H1 (cell line): ENCODE measurements at regions not wholly inside any gene's neighbourhood (a gene's known extent, or its start where the extent isn't known, plus 50 kb on each side); places are given as distances from the start of the nearest gene placed in this dataset.

Source experiments
- CTCF ChIA-PET: fragments of 300-600 bp; sonication (Branson Sonifier 250); formaldehyde crosslinking; loops from one replicate; lab custom pipeline; 2021; ENCODE audit not compliant: partially characterized antibody; lab: Charles Lee
- POLR2A ChIA-PET: fragments of 300-600 bp; sonication (Branson Sonifier 250); formaldehyde crosslinking; loops from one replicate; lab custom pipeline; 2021; ENCODE audit warnings: inconsistent platforms; ENCODE audit not compliant: partially characterized antibody; lab: Charles Lee
- DNase-seq, 2 experiments: peaks; one replicate each; pipeline versions ENCODE4 v3.0.0 to v3.0.0-alpha.2; 2010 to 2022; ENCODE audit warnings: low spot score in 2 of 2, low read depth in 1 of 2, mixed read lengths in 1 of 2
- FAIRE-seq: peaks from 2 replicates; lab custom pipeline; 2011; peaks lifted over from hg19 to GRCh38; lab: Jason Lieb, UNC
- H2AFZ ChIP-seq: 2 replicates; pipeline ENCODE4 v1.8.1; 2012; ENCODE audit warnings: low read length, inconsistent platforms
- H2AK5ac ChIP-seq: 2 replicates; pipeline ENCODE4 v1.6.1; 2013; ENCODE audit warnings: low read depth, low read length
- H2BK120ac ChIP-seq: replicated peaks from 2 replicates; pipeline ENCODE3; 2013; ENCODE audit warnings: low read depth, low read length, inconsistent platforms
- H2BK12ac ChIP-seq: 2 replicates; pipeline ENCODE4 v1.6.1; 2013; ENCODE audit warnings: low read depth, low read length
- H2BK15ac ChIP-seq: 2 replicates; pipeline ENCODE4 v1.6.1; 2013; ENCODE audit warnings: low read length
- H2BK20ac ChIP-seq: 2 replicates; pipeline ENCODE4 v1.6.1; 2013; ENCODE audit warnings: low read length
- H2BK5ac ChIP-seq: 2 replicates; pipeline ENCODE4 v1.6.1; 2013; ENCODE audit warnings: low read depth, low read length
- H3K14ac ChIP-seq: 2 replicates; pipeline ENCODE4 v1.6.1; 2013; ENCODE audit warnings: inconsistent platforms; ENCODE audit not compliant: insufficient read length
- H3K18ac ChIP-seq: 2 replicates; pipeline ENCODE4 v1.6.1; 2013; ENCODE audit warnings: low read length; ENCODE audit errors: extremely low read depth
- H3K23ac ChIP-seq: 2 replicates; pipeline ENCODE4 v1.6.1; 2013; ENCODE audit warnings: inconsistent platforms; ENCODE audit not compliant: insufficient read length
- H3K23me2 ChIP-seq: 2 replicates; pipeline ENCODE4 v1.6.1; 2013; ENCODE audit warnings: low read depth, low read length
- H3K27ac ChIP-seq: 2 replicates; pipeline ENCODE4 v1.6.1; 2011; ENCODE audit warnings: low read depth, low read length, inconsistent platforms
- H3K27me3 ChIP-seq, 4 experiments: replicated peaks in 1 of 4; 1 replicate in 1 of 4; 2 replicates in 3 of 4; pipeline versions ENCODE4 v1.6.1 to v1.8.1; 2011 to 2013; ENCODE audit warnings: low read length in 3 of 4, mild to moderate bottlenecking in 3 of 4, inconsistent platforms in 2 of 4, mixed read lengths in 2 of 4, moderate library complexity in 1 of 4; ENCODE audit not compliant: control insufficient read depth in 3 of 4, insufficient read depth in 3 of 4; ENCODE audit errors: extremely low read depth in 1 of 4
- H3K36me3 ChIP-seq, 4 experiments: 2 replicates each; pipeline versions ENCODE4 v1.6.1 to v1.8.1; 2011 to 2013; ENCODE audit warnings: mild to moderate bottlenecking in 4 of 4, low read length in 3 of 4, moderate library complexity in 2 of 4, control low read depth in 1 of 4, inconsistent platforms in 1 of 4; ENCODE audit not compliant: insufficient read depth in 4 of 4, control insufficient read depth in 2 of 4
- H3K4ac ChIP-seq: replicated peaks from 2 replicates; pipeline ENCODE3; 2013; ENCODE audit warnings: low read length, low read depth, mixed read lengths, inconsistent platforms; ENCODE audit not compliant: insufficient read length
- H3K4me1 ChIP-seq, 4 experiments: replicated peaks in 1 of 4; 1 replicate in 1 of 4; 2 replicates in 3 of 4; pipeline versions ENCODE4 v1.6.1 to v1.8.1; 2011 to 2013; ENCODE audit warnings: low read length in 3 of 4, inconsistent platforms in 2 of 4, mixed read lengths in 1 of 4; ENCODE audit not compliant: insufficient read depth in 4 of 4, control insufficient read depth in 3 of 4
- H3K4me2 ChIP-seq, 2 experiments: 2 replicates each; pipeline versions ENCODE4 v1.6.1 to v1.8.1; 2011 to 2013; ENCODE audit warnings: low read depth in 2 of 2, low read length in 2 of 2, control low read depth in 1 of 2, inconsistent platforms in 1 of 2, mild to moderate bottlenecking in 1 of 2; ENCODE audit not compliant: insufficient read depth in 1 of 2
- H3K4me3 ChIP-seq, 4 experiments: fragments of 200-600, 300-600 bp in 1 of 4; sonication (generic), shearing (Covaris generic), sonication (Bioruptor Twin) in 1 of 4; 2 replicates each; pipeline versions ENCODE4 v1.5.1 to v1.8.1; 2011 to 2016; ENCODE audit warnings: low read length in 4 of 4, low read depth in 3 of 4, control low read depth in 2 of 4, inconsistent platforms in 2 of 4, mild to moderate bottlenecking in 2 of 4, mixed read lengths in 1 of 4, moderate library complexity in 1 of 4; ENCODE audit not compliant: insufficient read depth in 2 of 4; ENCODE audit errors: extremely low read depth in 1 of 4
- H3K56ac ChIP-seq: replicated peaks from 2 replicates; pipeline ENCODE3; 2013; ENCODE audit warnings: low read depth, mild to moderate bottlenecking, mixed read lengths, low read length, inconsistent platforms; ENCODE audit not compliant: insufficient read length
- H3K79me1 ChIP-seq: 2 replicates; pipeline ENCODE4 v1.6.1; 2013; ENCODE audit warnings: low read depth, low read length, control low read depth
- H3K79me2 ChIP-seq, 2 experiments: 2 replicates each; pipeline versions ENCODE4 v1.6.1 to v1.8.1; 2012 to 2013; ENCODE audit warnings: low read length in 2 of 2, mild to moderate bottlenecking in 2 of 2, inconsistent platforms in 1 of 2; ENCODE audit not compliant: insufficient read depth in 2 of 2, control insufficient read depth in 1 of 2
- H3K9ac ChIP-seq, 4 experiments: replicated peaks in 1 of 4; 1 replicate in 1 of 4; 2 replicates in 3 of 4; pipeline versions ENCODE4 v1.6.1 to v1.8.1; 2011 to 2013; ENCODE audit warnings: low read depth in 3 of 4, low read length in 3 of 4, control low read depth in 2 of 4, mild to moderate bottlenecking in 2 of 4, moderate library complexity in 2 of 4, inconsistent platforms in 1 of 4; ENCODE audit errors: extremely low read depth in 1 of 4
- H3K9me3 ChIP-seq, 2 experiments: 2 replicates each; pipeline versions ENCODE4 v1.6.1 to v1.8.1; 2012 to 2013; ENCODE audit warnings: mild to moderate bottlenecking in 2 of 2, moderate library complexity in 2 of 2, control low read depth in 1 of 2, inconsistent platforms in 1 of 2, low read depth in 1 of 2, low read length in 1 of 2, mixed read lengths in 1 of 2; ENCODE audit not compliant: insufficient read depth in 2 of 2
- H4K20me1 ChIP-seq, 2 experiments: replicated peaks in 1 of 2; 2 replicates each; pipeline versions ENCODE3 to v1.8.1; 2011 to 2013; ENCODE audit warnings: inconsistent platforms in 2 of 2, low read length in 2 of 2, mild to moderate bottlenecking in 1 of 2; ENCODE audit not compliant: insufficient read depth in 2 of 2, control insufficient read depth in 1 of 2
- H4K5ac ChIP-seq: 2 replicates; pipeline ENCODE4 v1.6.1; 2013; ENCODE audit warnings: low read length, low read depth, mixed read lengths, inconsistent platforms; ENCODE audit not compliant: insufficient read length
- H4K8ac ChIP-seq: 2 replicates; pipeline ENCODE4 v1.8.0; 2013; ENCODE audit warnings: mild to moderate bottlenecking, moderate library complexity, low read length, inconsistent platforms; ENCODE audit not compliant: insufficient read depth; ENCODE audit errors: extremely low read depth
- H4K91ac ChIP-seq: replicated peaks from 2 replicates; pipeline ENCODE3; 2013; ENCODE audit warnings: low read length, mixed read lengths, inconsistent platforms; ENCODE audit not compliant: insufficient read length
- CEBPB ChIP-seq: IDR thresholded peaks from 2 replicates; pipeline ENCODE4 v1.6.1; 2012; ENCODE audit warnings: low read depth, low read length
- FOSL1 ChIP-seq: IDR thresholded peaks from 2 replicates; pipeline ENCODE4 v1.6.1; 2011; ENCODE audit warnings: mild to moderate bottlenecking, low read depth, low read length, moderate library complexity; ENCODE audit not compliant: insufficient read depth
- GABPA ChIP-seq: IDR thresholded peaks from 2 replicates; pipeline ENCODE4 v1.6.1; 2011; ENCODE audit warnings: mild to moderate bottlenecking, low read length, moderate library complexity, borderline replicate concordance; ENCODE audit not compliant: insufficient read depth
- JUN ChIP-seq: IDR thresholded peaks from 2 replicates; pipeline ENCODE4 v1.6.1; 2011; ENCODE audit warnings: low read depth, mild to moderate bottlenecking, improper control_type of control experiment, low read length
- KDM4A ChIP-seq: IDR thresholded peaks from one replicate; pipeline ENCODE4 v1.7.1; 2012; ENCODE audit warnings: low read depth, mild to moderate bottlenecking, moderate library complexity, low read length, inconsistent platforms; ENCODE audit not compliant: severe bottlenecking
- NRF1 ChIP-seq: IDR thresholded peaks from 2 replicates; pipeline ENCODE4 v1.6.1; 2011; ENCODE audit warnings: mild to moderate bottlenecking, low read depth, low read length, improper control_type of control experiment
- POLR2A ChIP-seq, 2 experiments: IDR thresholded peaks; 1 replicate in 1 of 2; 2 replicates in 1 of 2; pipeline ENCODE4 v1.6.1; 2011; ENCODE audit warnings: low read depth in 2 of 2, low read length in 2 of 2, mild to moderate bottlenecking in 2 of 2; ENCODE audit errors: control extremely low read depth in 1 of 2
- SIRT6 ChIP-seq: IDR thresholded peaks from one replicate; pipeline ENCODE4 v1.7.1; 2012; ENCODE audit warnings: low read length, inconsistent platforms
- ZNF274 ChIP-seq: IDR thresholded peaks from 2 replicates; pipeline ENCODE4 v1.7.0; 2012; ENCODE audit warnings: low read length, borderline replicate concordance; ENCODE audit errors: extremely low read depth
- WGBS, 2 experiments: shearing (Covaris generic) in 1 of 2; methylation state at CpG; one replicate each; pipeline versions ENCODE4 v1.1.6 to v1.1.7; 2013 to 2015; ENCODE audit warnings: low lambda C conversion rate in 2 of 2, mixed read lengths in 2 of 2, inconsistent platforms in 1 of 2, low coverage in 1 of 2, missing lambda C conversion rate in 1 of 2; ENCODE audit not compliant: insufficient replicate concordance in 2 of 2, insufficient coverage in 1 of 2, insufficient read length in 1 of 2; ENCODE audit errors: extremely low coverage in 1 of 2, missing lambda C conversion rate in 1 of 2; 5-methylcytosine and 5-hydroxymethylcytosine counted together
- TF ChIP-seq, protein P1 (sequence below): IDR thresholded peaks from 2 replicates; pipeline ENCODE4 v1.6.1; 2012; ENCODE audit warnings: inconsistent platforms
- TF ChIP-seq, protein P2 (sequence below): IDR thresholded peaks from 2 replicates; pipeline ENCODE4 v1.6.1; 2012; ENCODE audit warnings: low read length, inconsistent platforms
- TF ChIP-seq, protein P3 (sequence below): IDR thresholded peaks from 2 replicates; pipeline ENCODE4 v1.6.1; 2011; ENCODE audit warnings: low read length, improper control_type of control experiment

DNA sequence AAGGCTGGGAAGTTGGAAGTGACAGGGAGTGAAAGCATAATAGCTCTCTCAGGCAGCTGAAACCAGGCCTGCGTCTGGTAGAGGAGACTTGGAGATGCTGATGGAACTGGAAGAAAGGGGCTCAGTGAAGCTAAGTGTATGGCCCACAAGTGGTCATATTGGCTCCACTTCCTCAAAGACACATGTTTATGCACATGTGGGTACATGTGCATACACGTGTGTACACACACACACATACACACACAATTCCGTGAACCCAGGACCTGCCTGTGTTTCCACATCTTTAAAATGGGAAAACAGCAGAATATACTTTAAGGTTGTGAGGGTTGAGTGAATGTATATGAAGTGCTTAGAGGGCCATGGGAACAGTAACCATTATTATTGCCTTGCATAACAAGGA, 160.9 kb downstream of the ARL6IP6 start:
- Histone ChIP-seq H3K23ac (no peak overlapping the region), H3K36me3 (no peaks in the 10 kb centered on the region), H3K4me3 (no peak overlapping the region), H4K5ac (no peak overlapping the region), H3K9ac (no peak overlapping the region), H3K27ac (no peak overlapping the region), H4K20me1 (no peaks in the 10 kb centered on the region), H2BK5ac (no peak overlapping the region), H3K27me3 (no peaks in the 10 kb centered on the region), H2BK15ac (no peak overlapping the region), H2AK5ac (no peak overlapping the region), H3K18ac (no peak overlapping the region), H3K79me2 (no peaks in the 10 kb centered on the region), H3K23me2 (no peaks in the 10 kb centered on the region), H2BK20ac (no peak overlapping the region), H3K9me3 (no peaks in the 10 kb centered on the region), H3K4me1 (no peaks in the 10 kb centered on the region; a peak in 1 of 7 replicates), H2BK12ac (no peak overlapping the region), H2AFZ (no peak overlapping the region), H4K91ac (no peak overlapping the region), H3K14ac (no peak overlapping the region), H2BK120ac (no peak overlapping the region), H3K56ac (no peak overlapping the region), H3K79me1 (no peaks in the 10 kb centered on the region), H4K8ac (no peak overlapping the region), H3K4ac (no peak overlapping the region), H3K4me2 (no peak overlapping the region)
- ChIA-PET POLR2A (no interaction called here), CTCF (interaction anchor here (0.9 to 4.9 kb wide), 3 partner anchors 14 to 18 kb away, joined by 3 to 48 read pairs (median 3); no protein-coding TSS in a partner anchor)
- WGBS, 2 experiments = 86% methylated on average over 3 of the region's 3 CpGs; no CpG with 5 or more reads in 1 of the 2 experiments
- no peak for FAIRE-seq
- no peak for DNase-seq
- TF ChIP-seq ZNF274 (no peak), KDM4A (no peak), CEBPB (no peak), FOSL1 (no peak), SIRT6 (no peak), JUN (no peak), NRF1 (no peak), POLR2A (IDR thresholded peaks at IDR 0.05; ENCODE audit: control extremely low read depth in 1 of 2, low read depth in 2 of 2, low read length in 2 of 2) (no peak), GABPA (no peak)
- TF ChIP-seq, protein P1, sequence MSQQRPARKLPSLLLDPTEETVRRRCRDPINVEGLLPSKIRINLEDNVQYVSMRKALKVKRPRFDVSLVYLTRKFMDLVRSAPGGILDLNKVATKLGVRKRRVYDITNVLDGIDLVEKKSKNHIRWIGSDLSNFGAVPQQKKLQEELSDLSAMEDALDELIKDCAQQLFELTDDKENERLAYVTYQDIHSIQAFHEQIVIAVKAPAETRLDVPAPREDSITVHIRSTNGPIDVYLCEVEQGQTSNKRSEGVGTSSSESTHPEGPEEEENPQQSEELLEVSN = no peak
- TF ChIP-seq, protein P2, sequence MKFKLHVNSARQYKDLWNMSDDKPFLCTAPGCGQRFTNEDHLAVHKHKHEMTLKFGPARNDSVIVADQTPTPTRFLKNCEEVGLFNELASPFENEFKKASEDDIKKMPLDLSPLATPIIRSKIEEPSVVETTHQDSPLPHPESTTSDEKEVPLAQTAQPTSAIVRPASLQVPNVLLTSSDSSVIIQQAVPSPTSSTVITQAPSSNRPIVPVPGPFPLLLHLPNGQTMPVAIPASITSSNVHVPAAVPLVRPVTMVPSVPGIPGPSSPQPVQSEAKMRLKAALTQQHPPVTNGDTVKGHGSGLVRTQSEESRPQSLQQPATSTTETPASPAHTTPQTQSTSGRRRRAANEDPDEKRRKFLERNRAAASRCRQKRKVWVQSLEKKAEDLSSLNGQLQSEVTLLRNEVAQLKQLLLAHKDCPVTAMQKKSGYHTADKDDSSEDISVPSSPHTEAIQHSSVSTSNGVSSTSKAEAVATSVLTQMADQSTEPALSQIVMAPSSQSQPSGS = no peak
- TF ChIP-seq, protein P3, sequence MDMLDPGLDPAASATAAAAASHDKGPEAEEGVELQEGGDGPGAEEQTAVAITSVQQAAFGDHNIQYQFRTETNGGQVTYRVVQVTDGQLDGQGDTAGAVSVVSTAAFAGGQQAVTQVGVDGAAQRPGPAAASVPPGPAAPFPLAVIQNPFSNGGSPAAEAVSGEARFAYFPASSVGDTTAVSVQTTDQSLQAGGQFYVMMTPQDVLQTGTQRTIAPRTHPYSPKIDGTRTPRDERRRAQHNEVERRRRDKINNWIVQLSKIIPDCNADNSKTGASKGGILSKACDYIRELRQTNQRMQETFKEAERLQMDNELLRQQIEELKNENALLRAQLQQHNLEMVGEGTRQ = no peak
